ENCODE measurements at regions not wholly inside any gene's neighbourhood (a gene's known extent, or its start where the extent isn't known, plus 50 kb on each side); places are given as distances from the start of the nearest gene placed in this dataset.
"Not testable (repeated sequence)": the region's sequence is repeated elsewhere in the genome, so short reads cannot be mapped to it uniquely, and the experiment has no call there.

- no peak for DNase-seq
These were observed 576.5 kb upstream of the EDIL3 start for GRCh38 chr5:84961193-84961592.

GRCh38 chr5:84961903-84962302, 577.2 kb upstream of the EDIL3 start:
- no peak for DNase-seq

- DNase-seq: no peak
These were observed 598.4 kb upstream of the EDIL3 start for GRCh38 chr5:84983093-84983492.

DNA sequence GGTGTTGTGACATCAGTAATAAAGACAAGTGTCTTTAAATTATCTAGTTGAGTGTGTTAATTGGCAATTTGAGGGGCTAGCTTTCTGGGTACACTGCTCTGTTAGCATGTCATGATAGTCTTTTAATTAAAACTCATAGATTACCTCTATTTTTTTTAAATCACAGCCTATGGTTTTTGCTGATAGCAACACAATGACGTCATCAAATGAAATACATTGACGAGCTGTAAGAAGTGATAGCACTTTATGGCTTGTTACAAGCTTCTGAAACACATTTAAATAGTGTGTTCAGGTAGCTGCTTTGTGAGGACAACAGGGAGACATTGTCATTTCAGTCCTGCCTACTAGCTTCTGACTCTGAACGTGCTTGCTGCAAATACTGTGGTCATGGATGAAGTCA, 600.5 kb upstream of the EDIL3 start:
- no peak for DNase-seq

DNA sequence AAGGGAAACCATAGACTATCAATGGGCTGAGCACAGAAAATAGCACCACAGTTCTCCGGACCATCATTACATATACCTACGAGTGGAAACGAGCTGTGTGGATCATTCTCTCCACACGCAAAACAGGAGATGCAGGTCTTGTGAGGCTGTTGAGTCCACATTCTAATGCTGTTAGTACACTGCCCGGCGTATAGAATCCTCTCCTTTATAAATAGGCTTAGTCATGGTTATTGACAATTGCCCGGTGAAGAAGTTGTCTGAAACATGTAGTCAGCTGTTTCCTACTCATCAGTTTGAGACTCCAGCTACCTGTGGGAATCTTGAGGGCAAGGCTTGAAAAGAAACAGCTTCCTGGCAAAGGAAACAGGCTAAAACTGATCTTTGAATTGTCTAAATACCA, 602.0 kb upstream of the EDIL3 start:
- no peak for DNase-seq

- DNase-seq: no peak
These were observed 616.0 kb upstream of the EDIL3 start for GRCh38 chr5:85000671-85001070.

DNA sequence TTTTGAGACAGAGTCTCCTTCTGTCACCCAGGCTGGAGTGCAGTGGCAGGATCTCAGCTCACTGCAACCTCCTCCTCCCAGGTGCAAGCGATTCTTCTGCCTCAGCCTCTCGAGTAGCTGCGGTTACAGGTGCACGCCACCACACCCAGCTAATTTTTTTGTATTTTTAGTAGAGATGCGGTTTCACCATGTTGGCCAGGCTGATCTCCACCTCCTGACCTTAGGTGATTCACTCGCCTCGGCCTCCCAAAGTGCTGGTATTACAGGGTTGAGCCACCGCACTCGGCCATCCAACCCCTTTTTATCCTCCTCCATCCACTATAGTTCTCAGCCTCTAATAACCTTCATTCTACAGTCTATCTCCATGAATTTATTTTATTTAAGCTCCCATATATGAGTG, 617.3 kb upstream of the EDIL3 start:
- DNase-seq: not testable (repeated sequence)

DNA sequence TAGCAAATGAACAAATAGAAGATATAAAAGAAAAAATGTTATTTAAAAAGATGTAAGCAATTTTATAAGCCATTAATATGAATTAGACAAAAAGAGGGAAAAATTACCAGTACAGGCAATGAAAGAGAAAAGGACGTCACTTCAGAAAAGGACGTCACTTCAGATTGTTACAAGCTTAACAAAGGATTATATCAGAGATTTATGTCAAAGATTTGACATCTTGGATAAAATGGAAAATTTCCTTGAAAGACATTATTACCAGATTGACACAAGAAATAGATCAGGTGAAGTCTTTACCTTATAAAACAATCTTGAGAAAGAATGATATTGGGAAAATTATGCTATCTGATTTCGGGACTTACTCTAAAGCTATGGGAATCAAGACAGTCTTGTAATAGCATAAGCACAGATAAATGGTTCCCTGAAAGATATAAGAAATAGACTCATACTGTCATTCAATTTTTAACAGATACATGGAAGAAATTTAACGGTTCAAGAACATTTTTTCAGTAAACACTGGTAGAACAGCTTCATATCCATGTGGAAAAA, 625.4 kb upstream of the EDIL3 start:
- no peak for DNase-seq

- DNase-seq: no peak
These were observed 632.6 kb upstream of the EDIL3 start for GRCh38 chr5:85017261-85017660.

DNA sequence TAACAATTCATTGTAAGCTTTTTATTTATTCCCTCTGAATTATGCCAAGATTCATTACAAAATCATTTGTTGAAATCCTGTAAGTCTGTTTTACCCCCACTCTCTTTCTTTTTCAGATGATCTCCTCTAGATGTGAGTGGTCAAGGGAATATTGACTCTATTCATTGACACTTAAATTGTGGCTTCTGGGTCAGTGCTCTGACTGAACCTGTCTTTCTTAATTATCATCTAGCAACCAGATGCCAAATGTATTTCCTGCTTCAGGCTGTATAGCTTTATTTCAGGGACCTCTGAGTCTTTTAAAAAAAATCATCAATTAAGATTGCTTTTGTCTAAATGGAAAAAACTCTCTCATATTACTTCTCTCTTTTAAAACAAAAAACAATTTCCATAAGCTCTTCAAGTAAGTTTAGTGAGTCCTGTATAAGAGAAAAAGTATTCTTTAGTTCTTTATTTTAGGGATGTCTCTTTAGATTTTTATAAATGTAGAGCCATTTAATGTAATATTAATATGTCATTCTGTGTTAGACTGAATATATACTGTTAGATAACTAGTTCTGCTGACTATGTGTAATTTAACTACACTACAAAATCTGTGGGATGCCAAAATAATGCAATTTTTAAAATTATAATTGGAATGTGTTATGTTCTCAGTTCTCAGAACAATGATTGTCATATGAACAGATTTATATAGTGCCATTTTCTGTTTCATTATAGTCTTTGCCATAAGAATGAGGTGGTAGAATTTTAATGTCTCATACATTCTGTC, 645.8 kb upstream of the EDIL3 start:
- peak; percentile 76 for DNase-seq

- no peak for DNase-seq
These were observed 664.3 kb upstream of the EDIL3 start for GRCh38 chr5:85049020-85049419.

- DNase-seq: no peak
These were observed 668.1 kb upstream of the EDIL3 start for GRCh38 chr5:85052826-85053225.

DNA sequence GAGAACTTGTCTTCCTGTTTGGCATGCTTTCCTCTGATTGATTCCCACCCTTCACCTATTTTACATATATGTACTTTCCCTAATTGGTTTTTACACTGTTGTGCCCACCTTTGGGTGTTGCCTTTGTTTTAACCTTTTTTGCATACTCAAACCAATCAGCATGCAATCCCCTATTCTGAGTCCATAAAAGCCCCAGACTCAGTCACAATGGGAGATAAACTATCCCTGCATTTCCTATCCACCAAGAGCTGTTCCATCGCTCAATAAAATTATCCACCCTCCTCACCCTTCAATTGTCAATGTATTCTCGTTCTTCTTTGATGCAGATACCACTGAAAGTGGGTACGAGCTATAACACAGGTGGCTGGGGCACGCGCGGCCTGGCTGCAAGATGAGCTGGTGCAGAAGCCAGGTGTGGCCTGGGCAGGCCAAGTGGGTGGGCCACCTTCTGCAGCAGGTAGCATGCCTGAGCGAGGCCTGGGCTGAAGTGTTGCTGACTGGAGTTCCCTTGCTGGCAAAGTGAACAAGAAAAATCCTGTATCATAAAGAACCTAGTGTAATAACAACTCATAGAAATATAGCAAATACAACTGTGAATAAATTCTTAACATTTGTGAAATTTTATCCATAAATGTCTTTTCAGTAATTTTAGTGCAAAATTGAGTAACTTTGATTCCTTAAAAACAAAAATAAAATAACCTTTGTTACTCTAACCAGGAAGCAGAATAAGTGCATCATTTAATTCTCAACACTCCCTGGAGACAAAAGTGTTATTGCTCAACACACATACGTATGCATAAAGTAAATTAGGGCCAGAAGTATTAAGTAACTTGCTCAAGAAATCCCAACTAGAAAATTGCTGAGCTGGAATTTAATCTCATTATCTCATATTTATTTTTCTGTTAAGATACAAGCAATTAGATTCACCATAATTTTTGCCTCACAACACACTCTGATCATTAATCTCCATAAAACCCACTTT, 685.3 kb upstream of the EDIL3 start:
- DNase-seq: no peak

GRCh38 chr5:85077581-85077980, 692.9 kb upstream of the EDIL3 start:
- no peak for DNase-seq

DNA sequence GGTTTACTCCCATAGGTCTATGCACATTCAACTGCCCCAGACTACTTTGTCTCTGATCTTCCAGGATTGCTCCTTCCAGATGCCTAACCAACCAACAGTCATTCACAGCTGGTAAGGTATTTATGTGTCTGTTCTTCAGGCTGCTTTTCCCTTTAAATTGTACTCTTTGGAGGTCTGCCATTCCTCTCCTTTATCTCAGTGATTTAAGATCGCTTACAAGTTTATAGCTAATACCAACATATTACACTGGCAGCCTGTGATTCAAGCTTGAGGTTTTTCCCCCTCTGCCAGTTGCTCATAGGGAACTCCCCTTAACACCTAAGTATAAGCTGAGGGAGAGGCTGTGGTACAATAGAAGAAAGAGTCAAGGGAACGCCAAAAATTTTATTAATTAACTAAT, 711.7 kb upstream of the EDIL3 start:
- DNase-seq: no peak

DNA sequence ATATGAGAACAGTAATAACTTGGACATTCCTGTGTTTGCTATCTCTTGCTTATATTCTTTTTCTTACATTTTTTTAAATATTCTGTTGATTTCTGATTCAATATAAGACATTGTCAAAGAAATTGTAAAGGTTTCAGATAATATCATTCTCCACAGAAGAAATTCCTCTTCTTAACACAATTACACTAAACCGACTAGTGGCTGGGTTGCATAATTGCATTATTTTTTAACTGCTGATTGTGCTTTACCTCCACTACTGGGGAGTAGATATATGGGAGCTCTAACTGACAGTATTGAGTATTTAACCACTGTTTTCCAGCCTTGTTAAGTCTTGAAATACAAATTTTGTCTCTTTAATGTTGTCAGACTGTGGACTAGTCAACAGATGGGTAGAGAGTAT, 723.8 kb upstream of the EDIL3 start:
- no peak for DNase-seq

DNA sequence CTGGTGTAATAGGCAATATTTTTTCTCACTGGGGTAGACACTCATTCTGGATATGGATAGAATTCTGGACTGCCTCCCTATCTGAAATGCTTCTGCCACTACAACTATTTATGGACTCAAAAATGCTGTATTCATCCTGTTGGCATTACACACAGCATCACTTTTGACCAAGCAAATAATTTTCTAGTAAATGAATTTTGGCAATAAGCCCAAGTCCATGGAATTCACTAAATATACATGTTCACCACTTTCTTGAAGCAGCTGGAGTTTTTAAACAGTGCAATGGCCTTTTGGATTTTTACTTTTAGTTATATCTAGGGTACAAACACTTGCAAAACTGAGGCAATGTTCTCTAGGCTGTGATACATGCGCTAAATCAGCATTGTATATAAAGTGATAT, 724.9 kb upstream of the EDIL3 start:
- DNase-seq: no peak

GRCh38 chr5:85132269-85132668, 747.6 kb upstream of the EDIL3 start:
- no peak for DNase-seq

GRCh38 chr5:85140471-85140870, 755.8 kb upstream of the EDIL3 start:
- DNase-seq: no peak

DNA sequence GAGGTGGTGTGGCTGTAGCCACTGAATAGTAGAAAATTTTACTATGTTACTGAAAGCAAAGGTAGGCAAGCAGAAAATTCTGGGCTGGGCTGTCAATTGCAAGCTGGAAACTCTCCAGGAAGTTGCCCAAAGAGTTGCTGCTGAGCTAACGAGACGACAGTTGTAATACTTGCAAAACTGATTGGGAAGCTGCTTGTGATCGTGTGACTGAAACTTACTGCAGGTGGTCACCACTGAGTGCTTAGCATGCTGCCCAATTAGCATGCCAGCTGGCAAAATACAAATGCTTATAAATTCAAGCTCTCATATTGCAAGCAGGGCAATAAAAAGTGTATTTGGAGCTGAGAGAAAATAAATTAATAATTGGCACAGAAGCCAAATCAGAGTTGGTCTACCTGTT, 758.5 kb upstream of the EDIL3 start:
- no peak for DNase-seq

GRCh38 chr5:85148701-85149100, 764.0 kb upstream of the EDIL3 start:
- no peak for DNase-seq

GRCh38 chr5:85159395-85159794, 774.7 kb upstream of the EDIL3 start:
- DNase-seq: no peak

DNA sequence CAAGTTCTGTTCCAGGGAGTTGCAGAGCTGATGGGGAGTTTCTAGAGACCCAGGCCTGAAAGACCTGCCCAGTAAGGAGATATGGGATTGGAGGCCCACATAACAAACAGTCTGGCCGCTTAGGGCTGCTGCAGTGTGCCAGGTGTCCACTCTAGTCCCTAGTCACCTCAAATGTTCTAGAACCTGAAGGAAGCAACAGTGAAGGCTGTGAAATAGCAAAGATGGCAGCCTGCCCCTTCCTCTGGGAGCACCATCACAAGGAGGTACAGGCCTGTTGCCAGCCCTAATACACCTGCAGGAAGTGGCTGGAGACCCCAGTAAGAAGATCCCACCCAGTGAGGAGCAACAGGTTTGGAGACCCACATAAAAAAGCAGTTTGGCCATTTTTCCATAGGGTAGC, 783.8 kb upstream of the EDIL3 start:
- no peak for DNase-seq

GRCh38 chr5:85170183-85170582, 785.5 kb upstream of the EDIL3 start:
- DNase-seq: no peak

All from retina (tissue), 1 donor.